ENCODE measurements at regions not wholly inside any gene's neighbourhood (a gene's known extent, or its start where the extent isn't known, plus 50 kb on each side); places are given as distances from the start of the nearest gene placed in this dataset.

DNA sequence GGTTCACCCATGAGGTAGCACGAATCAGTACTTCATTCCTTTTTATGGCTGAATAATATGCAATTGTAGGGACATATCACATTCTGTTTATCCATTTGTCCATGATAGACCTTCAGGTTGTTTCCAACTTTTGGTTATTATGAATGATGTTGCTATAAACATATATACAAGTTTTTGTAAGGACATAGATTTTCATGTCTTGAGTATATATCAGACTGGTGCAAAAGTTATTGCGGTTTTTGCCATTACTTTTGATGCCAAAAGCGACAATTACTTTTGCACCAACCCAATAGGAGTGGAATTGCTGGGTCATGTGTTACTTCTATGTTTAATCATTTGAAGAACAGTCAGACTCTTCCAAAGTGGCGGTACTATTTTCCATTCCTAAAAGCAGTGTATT is 361.5 kb downstream of the RPS24 start:
- TF ChIP-seq POLR2AphosphoS5 (IDR thresholded peaks at IDR 0.05; ENCODE audit: borderline replicate concordance, low read depth, low read length) (no peak), EZH2 (IDR thresholded peaks at IDR 0.05) (no peak)

All from SK-N-MC (cell line).